GM21576 (cell line): ENCODE measurements at regions not wholly inside any gene's neighbourhood (a gene's known extent, or its start where the extent isn't known, plus 50 kb on each side); places are given as distances from the start of the nearest gene placed in this dataset.
"Not testable (repeated sequence)": the region's sequence is repeated elsewhere in the genome, so short reads cannot be mapped to it uniquely, and the experiment has no call there.

Experiments
- ATAC-seq: cut with Tn5 transposase; IDR thresholded peaks from one replicate; pipeline ENCODE4 v1.9.1; 2021; ENCODE audit warnings: mild to moderate bottlenecking, moderate library complexity; ENCODE audit not compliant: unreplicated experiment

GRCh38 chr4:149050840-149051239 is 608.6 kb upstream of the NR3C2 start:
- no peak for ATAC-seq

GRCh38 chr4:149048451-149049143 is 606.4 kb upstream of the NR3C2 start:
- no peak for ATAC-seq

GRCh38 chr4:149047368-149047767 is 605.2 kb upstream of the NR3C2 start:
- ATAC-seq, result no peak

- no peak for ATAC-seq
These were observed 603.5 kb upstream of the NR3C2 start for GRCh38 chr4:149045731-149046130.

- not testable (repeated sequence) for ATAC-seq
These were observed 597.6 kb upstream of the NR3C2 start for GRCh38 chr4:149039786-149040185.

- no peak for ATAC-seq
These were observed 589.2 kb upstream of the NR3C2 start for GRCh38 chr4:149031399-149031798.

- no peak for ATAC-seq
These were observed 586.9 kb upstream of the NR3C2 start for GRCh38 chr4:149029056-149029651.

GRCh38 chr4:149026696-149027095 is 584.5 kb upstream of the NR3C2 start:
- no peak for ATAC-seq

- ATAC-seq, result no peak
These were observed 575.0 kb upstream of the NR3C2 start for GRCh38 chr4:149017002-149017734.

- ATAC-seq, result no peak
These were observed 567.0 kb upstream of the NR3C2 start for GRCh38 chr4:149009223-149009622.

GRCh38 chr4:149008415-149009025 is 566.3 kb upstream of the NR3C2 start:
- ATAC-seq, result no peak

- ATAC-seq, result no peak
These were observed 563.0 kb upstream of the NR3C2 start for GRCh38 chr4:149005191-149005590.

- ATAC-seq, result no peak
These were observed 557.7 kb upstream of the NR3C2 start for GRCh38 chr4:148999924-149000323.

GRCh38 chr4:148998719-148999118 is 556.5 kb upstream of the NR3C2 start:
- ATAC-seq, result no peak

- no peak for ATAC-seq
These were observed 544.7 kb upstream of the NR3C2 start for GRCh38 chr4:148986951-148987350.

- no peak for ATAC-seq
These were observed 542.7 kb upstream of the NR3C2 start for GRCh38 chr4:148984951-148985350.

- ATAC-seq, result no peak
These were observed 540.0 kb upstream of the NR3C2 start for GRCh38 chr4:148982200-148982599.

- ATAC-seq, result no peak
These were observed 538.7 kb upstream of the NR3C2 start for GRCh38 chr4:148980782-148981480.

GRCh38 chr4:148978301-148978700 is 536.1 kb upstream of the NR3C2 start:
- ATAC-seq, result no peak

- no peak for ATAC-seq
These were observed 533.2 kb upstream of the NR3C2 start for GRCh38 chr4:148975464-148975863.

- ATAC-seq, result no peak
These were observed 522.9 kb upstream of the NR3C2 start for GRCh38 chr4:148965080-148965479.
